Keratinocyte (primary cell): ENCODE measurements at regions not wholly inside any gene's neighbourhood (a gene's known extent, or its start where the extent isn't known, plus 50 kb on each side); places are given as distances from the start of the nearest gene placed in this dataset.

Source experiments
- DNase-seq: peaks from one replicate; pipeline ENCODE4 v3.0.0-alpha.2; 2011; ENCODE audit warnings: low read depth, missing footprints, low spot score
- FAIRE-seq: peaks from 2 replicates; lab custom pipeline; 2011; peaks lifted over from hg19 to GRCh38; lab: Jason Lieb, UNC
- H2AFZ ChIP-seq: 2 replicates; pipeline ENCODE4 v1.6.0; 2012; ENCODE audit warnings: low read length, control low read depth, inconsistent platforms; ENCODE audit not compliant: control insufficient read depth
- H3K27ac ChIP-seq: 2 replicates; pipeline ENCODE4 v1.5.1; 2011; ENCODE audit warnings: low read length; ENCODE audit not compliant: control insufficient read depth, insufficient read depth
- H3K27me3 ChIP-seq: 3 replicates; pipeline ENCODE4 v1.6.0; 2011; ENCODE audit warnings: low read length; ENCODE audit not compliant: control insufficient read depth, insufficient read depth; ENCODE audit errors: extremely low read depth
- H3K36me3 ChIP-seq, 2 experiments: 2 replicates in 1 of 2; 3 replicates in 1 of 2; pipeline ENCODE4 v1.5.1; 2011; ENCODE audit warnings: low read length in 2 of 2, mild to moderate bottlenecking in 1 of 2; ENCODE audit not compliant: control insufficient read depth in 2 of 2, insufficient read depth in 2 of 2; ENCODE audit errors: extremely low read depth in 1 of 2
- H3K4me1 ChIP-seq: 3 replicates; pipeline ENCODE4 v1.5.1; 2011; ENCODE audit warnings: low read length; ENCODE audit not compliant: control insufficient read depth, insufficient read depth; ENCODE audit errors: extremely low read depth
- H3K4me2 ChIP-seq: 3 replicates; pipeline ENCODE4 v1.6.0; 2011; ENCODE audit warnings: low read depth, low read length; ENCODE audit not compliant: control insufficient read depth, insufficient read depth; ENCODE audit errors: extremely low read depth
- H3K4me3 ChIP-seq, 3 experiments: fragments of 200-600 bp in 1 of 3; sonication (generic) in 1 of 3; 2 replicates in 2 of 3; 3 replicates in 1 of 3; pipeline ENCODE4 v1.5.1; 2011 to 2016; ENCODE audit warnings: low read length in 3 of 3, mild to moderate bottlenecking in 3 of 3, control low read depth in 2 of 3, inconsistent platforms in 1 of 3, low read depth in 1 of 3, mixed read lengths in 1 of 3, mixed run types in 1 of 3, moderate library complexity in 1 of 3; ENCODE audit not compliant: control insufficient read depth in 2 of 3, insufficient read depth in 2 of 3; ENCODE audit errors: extremely low read depth in 1 of 3
- H3K79me2 ChIP-seq: 2 replicates; pipeline ENCODE4 v1.6.0; 2012; ENCODE audit warnings: low read length; ENCODE audit not compliant: control insufficient read depth, insufficient read depth
- H3K9ac ChIP-seq: 3 replicates; pipeline ENCODE4 v1.6.0; 2011; ENCODE audit warnings: low read length; ENCODE audit not compliant: control insufficient read depth, insufficient read depth; ENCODE audit errors: extremely low read depth
- H3K9me1 ChIP-seq: 3 replicates; pipeline ENCODE4 v1.6.0; 2011; ENCODE audit warnings: low read length; ENCODE audit not compliant: control insufficient read depth, insufficient read depth; ENCODE audit errors: extremely low read depth
- H3K9me3 ChIP-seq: 2 replicates; pipeline ENCODE4 v1.5.1; 2012; ENCODE audit warnings: low read depth, low read length; ENCODE audit not compliant: control insufficient read depth
- H4K20me1 ChIP-seq: 3 replicates; pipeline ENCODE4 v1.6.0; 2011; ENCODE audit warnings: low read length; ENCODE audit not compliant: control insufficient read depth, insufficient read depth; ENCODE audit errors: extremely low read depth
- CTCF ChIP-seq, 3 experiments: IDR thresholded peaks in 1 of 3; conservative IDR thresholded peaks in 1 of 3; optimal IDR thresholded peaks in 1 of 3; 2 replicates in 2 of 3; 3 replicates in 1 of 3; pipeline versions ENCODE3 to v1.5.1; 2011; ENCODE audit warnings: low read length in 3 of 3, mild to moderate bottlenecking in 3 of 3, moderate library complexity in 2 of 3, control low read depth in 1 of 3, inconsistent platforms in 1 of 3; ENCODE audit not compliant: insufficient read depth in 2 of 3; ENCODE audit errors: extremely low read depth in 1 of 3
- EZH2 ChIP-seq: IDR thresholded peaks from one replicate; pipeline ENCODE4 v1.6.1; 2012; ENCODE audit warnings: inconsistent platforms, mild to moderate bottlenecking, low read length, moderate library complexity
- dilution Hi-C: fragments of 300-500 bp; cut with MboI; formaldehyde crosslinking; loops from one replicate; pipeline ENCODE4 v1.7.0; 2020; ENCODE audit warnings: low sequenced_read_pairs; ENCODE audit not compliant: extremely low pct_ligation_motif_present

- H3K9me1 ChIP-seq, result no peaks in the 10 kb centered on the region
- H3K79me2 ChIP-seq, result no peaks in the 10 kb centered on the region
- no peak overlapping the region for H3K4me2 ChIP-seq
- FAIRE-seq (no peak), DNase-seq (no peak)
- TF ChIP-seq CTCF (optimal IDR thresholded peaks at IDR 0.05 in 1 of 3, IDR thresholded peaks at IDR 0.05 in 1 of 3, conservative IDR thresholded peaks at IDR 0.05 in 1 of 3; ENCODE audit: extremely low read depth in 1 of 3, insufficient read depth in 2 of 3, low read length in 3 of 3) (no peak), EZH2 (no peak)
- no peaks in the 10 kb centered on the region for H3K27me3 ChIP-seq
- H3K4me3 ChIP-seq, result no peak overlapping the region
- no peaks in the 10 kb centered on the region for H4K20me1 ChIP-seq
- H3K27ac ChIP-seq, result no peak overlapping the region
- H2AFZ ChIP-seq, result no peak overlapping the region
- no peaks in the 10 kb centered on the region for H3K36me3 ChIP-seq
- peaks cover 10% of the 10 kb centered on the region for H3K4me1 ChIP-seq
- dilution Hi-C loops, result no loop called here
- no peak overlapping the region for H3K9ac ChIP-seq
- no peaks in the 10 kb centered on the region for H3K9me3 ChIP-seq
These were observed 277.9 kb upstream of the KLF3 start for GRCh38 chr4:38386005-38386551.

- Histone ChIP-seq H3K4me2 (no peak overlapping the region), H3K79me2 (no peaks in the 10 kb centered on the region), H3K9me1 (no peaks in the 10 kb centered on the region), H4K20me1 (no peaks in the 10 kb centered on the region), H3K4me1 (peaks cover 10% of the 10 kb centered on the region), H3K27ac (no peak overlapping the region), H3K4me3 (no peak overlapping the region), H3K36me3 (no peaks in the 10 kb centered on the region), H3K27me3 (no peaks in the 10 kb centered on the region), H2AFZ (no peak overlapping the region), H3K9me3 (no peaks in the 10 kb centered on the region), H3K9ac (no peak overlapping the region)
- FAIRE-seq (no peak), DNase-seq (no peak)
- TF ChIP-seq CTCF (optimal IDR thresholded peaks at IDR 0.05 in 1 of 3, IDR thresholded peaks at IDR 0.05 in 1 of 3, conservative IDR thresholded peaks at IDR 0.05 in 1 of 3; ENCODE audit: extremely low read depth in 1 of 3, insufficient read depth in 2 of 3, low read length in 3 of 3), result no peak
- dilution Hi-C loops, result no loop called here
These were observed 277.3 kb upstream of the KLF3 start for GRCh38 chr4:38386654-38387188.
